GM12892 (cell line): ENCODE measurements at regions not wholly inside any gene's neighbourhood (a gene's known extent, or its start where the extent isn't known, plus 50 kb on each side); places are given as distances from the start of the nearest gene placed in this dataset.

Experiments used
- POLR2A ChIP-seq: IDR thresholded peaks from 2 replicates; pipeline ENCODE4 v1.6.1; 2011; ENCODE audit warnings: low read depth, low read length, control low read depth
- POLR2AphosphoS5 ChIP-seq: IDR thresholded peaks from 2 replicates; pipeline ENCODE4 v1.6.1; 2011; ENCODE audit warnings: low read depth, low read length, control low read depth
- TAF1 ChIP-seq: IDR thresholded peaks from 2 replicates; pipeline ENCODE4 v1.6.1; 2011; ENCODE audit warnings: low read depth, mild to moderate bottlenecking, control low read depth, low read length, borderline replicate concordance

DNA sequence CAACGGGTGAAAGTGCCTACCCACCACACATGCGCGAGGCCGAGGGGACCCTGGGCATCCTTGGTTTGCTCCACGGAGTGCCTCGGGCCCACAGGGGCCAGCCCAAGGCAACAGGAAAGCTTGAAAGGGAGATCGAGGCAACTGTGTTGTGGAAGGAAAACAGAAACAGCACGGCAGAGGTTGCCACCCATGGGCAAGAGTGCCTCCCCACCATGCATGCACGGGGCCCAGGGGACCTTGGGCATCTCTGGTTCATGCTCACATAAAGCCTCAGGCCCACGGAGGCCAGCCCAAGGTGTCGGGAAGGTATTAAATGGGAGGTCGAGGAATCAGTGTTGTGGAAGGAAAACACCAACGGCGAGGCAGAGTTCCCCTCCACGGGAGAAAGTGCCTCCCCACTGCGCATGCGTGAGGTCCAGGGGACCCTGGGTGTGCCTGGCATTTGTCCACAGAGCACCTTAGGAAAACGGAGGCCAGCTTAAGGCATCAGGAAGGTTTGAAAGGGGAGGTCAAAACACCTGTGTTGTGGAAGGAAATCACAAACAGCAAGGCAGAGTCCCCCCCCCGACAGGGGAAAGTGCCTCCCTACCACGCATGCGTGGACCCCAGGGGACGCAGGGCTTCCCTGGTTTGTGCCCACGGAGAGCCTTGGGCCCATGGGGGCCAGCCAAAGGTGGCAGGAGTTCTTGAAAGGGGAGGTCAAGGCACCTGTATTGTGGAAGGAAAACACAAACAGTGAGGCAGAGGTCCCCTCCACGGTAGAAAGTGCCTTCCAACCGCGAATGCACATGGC is 367.3 kb downstream of the ALG10 start:
- TF ChIP-seq POLR2A = no peak
- no peak for TF ChIP-seq POLR2AphosphoS5
- TF ChIP-seq TAF1 = no peak
